K562 (cell line): ENCODE measurements at regions not wholly inside any gene's neighbourhood (a gene's known extent, or its start where the extent isn't known, plus 50 kb on each side); places are given as distances from the start of the nearest gene placed in this dataset.

Source experiments
- ATAC-seq: fragments of 200-7000 bp; cut with Tn5 transposase; 3 replicates; pipeline ENCODE4 v1.9.1; 2020; ENCODE audit warnings: moderate library complexity
- BruUV-seq: library from RNA; stranded (reverse); fragments of 400-500 nt; replicated peaks from 2 replicates; lab custom pipeline; 2021; lab: Mats Ljungman, UMichigan
- CTCF ChIA-PET: fragments of 300-600 bp; formaldehyde crosslinking; extraction: SDS; loops from one replicate; lab custom pipeline; 2021; ENCODE audit warnings: low intra/inter-chr PET ratio; lab: Yijun Ruan, JAX
- POLR2A ChIA-PET: fragments of 300-600, 350-650 bp; sonication (Branson Sonifier 250); formaldehyde crosslinking; extraction: SDS; loops from one replicate; lab custom pipeline; 2021; ENCODE audit warnings: antibody characterized with exemption, inconsistent platforms; lab: Yijun Ruan, JAX
- DNase-seq, 4 experiments: peaks; one replicate each; pipeline versions ENCODE4 v3.0.0 to v3.0.0-alpha.2; 2011 to 2018; ENCODE audit warnings: low spot score in 3 of 4, mixed read lengths in 3 of 4; ENCODE audit errors: extremely low read depth in 1 of 4
- FAIRE-seq: peaks from 2 replicates; lab custom pipeline; 2011; peaks lifted over from hg19 to GRCh38; lab: Jason Lieb, UNC
- H2AFZ ChIP-seq: 2 replicates; pipeline ENCODE4 v1.6.0; 2011; ENCODE audit warnings: low read depth, low read length, control low read depth, inconsistent platforms
- H3K27ac ChIP-seq: fragments of 200-600 bp; 3 replicates; pipeline ENCODE4 v1.8.0; 2011; ENCODE audit warnings: low read depth, mild to moderate bottlenecking, control low read depth, inconsistent platforms, low read length, moderate library complexity, mixed read lengths; ENCODE audit errors: extremely low read depth
- H3K27me3 ChIP-seq, 2 experiments: fragments of 300-600 bp in 1 of 2; 2 replicates in 1 of 2; 3 replicates in 1 of 2; pipeline versions ENCODE4 v1.6.0 to v1.8.0; 2011; ENCODE audit warnings: inconsistent platforms in 2 of 2, low read length in 2 of 2, mild to moderate bottlenecking in 1 of 2, mixed read lengths in 1 of 2, moderate library complexity in 1 of 2; ENCODE audit not compliant: control insufficient read depth in 2 of 2, insufficient read depth in 2 of 2
- H3K36me3 ChIP-seq: fragments of 300-600 bp; 3 replicates; pipeline ENCODE4 v1.8.0; 2011; ENCODE audit warnings: mild to moderate bottlenecking, low read length, inconsistent platforms; ENCODE audit not compliant: control insufficient read depth, insufficient read depth
- H3K4me1 ChIP-seq, 2 experiments: fragments of 200-600 bp in 1 of 2; replicated peaks in 1 of 2; 2 replicates in 1 of 2; 3 replicates in 1 of 2; pipeline versions ENCODE4 v1.5.1 to v1.8.0; 2011; ENCODE audit warnings: inconsistent platforms in 2 of 2, low read length in 2 of 2, mild to moderate bottlenecking in 1 of 2, mixed read lengths in 1 of 2, moderate library complexity in 1 of 2; ENCODE audit not compliant: control insufficient read depth in 2 of 2, insufficient read depth in 2 of 2
- H3K4me2 ChIP-seq: 2 replicates; pipeline ENCODE4 v1.6.1; 2011; ENCODE audit warnings: low read length, control low read depth, inconsistent platforms, mixed read lengths; ENCODE audit not compliant: insufficient read depth
- H3K4me3 ChIP-seq: fragments of 200-600 bp; sonication (generic), shearing (Covaris generic); 2 replicates; pipeline ENCODE4 v1.5.1; 2016; ENCODE audit warnings: control low read depth, inconsistent platforms
- H3K79me2 ChIP-seq: fragments of 200-600 bp; 3 replicates; pipeline ENCODE4 v1.8.0; 2011; ENCODE audit warnings: low read length, inconsistent platforms; ENCODE audit not compliant: control insufficient read depth, insufficient read depth
- H3K9ac ChIP-seq, 2 experiments: 2 replicates each; pipeline versions ENCODE4 v1.6.0 to v1.6.1; 2011; ENCODE audit warnings: low read depth in 2 of 2, low read length in 2 of 2, control low read depth in 1 of 2, inconsistent platforms in 1 of 2, mild to moderate bottlenecking in 1 of 2, mixed read lengths in 1 of 2; ENCODE audit not compliant: insufficient read depth in 1 of 2
- H3K9me1 ChIP-seq: one replicate; pipeline ENCODE4 v1.6.0; 2011; ENCODE audit warnings: inconsistent platforms, mild to moderate bottlenecking, low read length, moderate library complexity; ENCODE audit not compliant: control insufficient read depth, insufficient read depth
- H3K9me3 ChIP-seq: replicated peaks from 2 replicates; pipeline ENCODE4 v1.5.1; 2011; ENCODE audit warnings: low read depth, low read length, inconsistent platforms; ENCODE audit not compliant: control insufficient read depth, insufficient read depth
- H4K20me1 ChIP-seq: replicated peaks from 2 replicates; pipeline ENCODE4 v1.6.1; 2011; ENCODE audit warnings: low read length, inconsistent platforms, mixed read lengths; ENCODE audit not compliant: control insufficient read depth, insufficient read depth
- CBX1 ChIP-seq: sonication (generic); IDR thresholded peaks from 2 replicates; pipeline ENCODE4 v1.6.1; 2016; ENCODE audit warnings: antibody characterized with exemption, low read depth, mild to moderate bottlenecking
- CHD2 ChIP-seq: IDR thresholded peaks from 2 replicates; pipeline ENCODE4 v1.6.1; 2011; ENCODE audit warnings: low read depth, low read length
- HMG20A ChIP-seq: fragments of 450-650 bp; formaldehyde crosslinking; conservative IDR thresholded peaks from 2 replicates; pipeline ENCODE4 v1.4.0; 2020; ENCODE audit warnings: mild to moderate bottlenecking, mixed read lengths
- HSF4 ChIP-seq: fragments of 250-450 bp; sonication (Bioruptor Pico); IDR thresholded peaks from 2 replicates; pipeline ENCODE4 v2.1.2; 2022; ENCODE audit warnings: mild to moderate bottlenecking, moderate library complexity, borderline replicate concordance
- ILK ChIP-seq: fragments of 450-650 bp; IDR thresholded peaks from 2 replicates; pipeline ENCODE4 v1.6.1; 2016; ENCODE audit warnings: missing genetic modification characterization, low read depth, mild to moderate bottlenecking, missing compliant biosample characterization, moderate library complexity, borderline replicate concordance
- MCM5 ChIP-seq: fragments of 450-650 bp; IDR thresholded peaks from 2 replicates; pipeline ENCODE4 v1.6.1; 2016; ENCODE audit warnings: low read depth
- SMAD3 ChIP-seq: fragments of 450-650 bp; formaldehyde crosslinking; conservative IDR thresholded peaks from 2 replicates; pipeline ENCODE4 v1.4.0; 2020; ENCODE audit warnings: mild to moderate bottlenecking
- TFE3 ChIP-seq: fragments of 450-650 bp; formaldehyde crosslinking; IDR thresholded peaks from 2 replicates; pipeline ENCODE4 v1.4.0; 2020; ENCODE audit warnings: mild to moderate bottlenecking, mixed read lengths
- ZNF146 ChIP-seq: IDR thresholded peaks from one replicate; pipeline ENCODE4 v1.6.1; 2018; ENCODE audit warnings: missing compliant biosample characterization; ENCODE audit not compliant: unreplicated experiment
- ZNF655 ChIP-seq: fragments of 250-450 bp; sonication (Bioruptor Pico); IDR thresholded peaks from 2 replicates; pipeline ENCODE4 v1.5.0; 2021
- ZNF766 ChIP-seq: fragments of 200-800 bp; sonication (Bioruptor generic); conservative IDR thresholded peaks from 2 replicates; pipeline ENCODE4 v1.6.1; 2016; ENCODE audit warnings: missing genetic modification characterization, missing compliant biosample characterization
- WGBS: fragments of 100-300 bp; shearing (Covaris generic); methylation state at CpG from one replicate; pipeline ENCODE4 v1.1.6; 2016; ENCODE audit warnings: low coverage, mixed read lengths; ENCODE audit not compliant: insufficient coverage; ENCODE audit errors: missing lambda C conversion rate; 5-methylcytosine and 5-hydroxymethylcytosine counted together
- in situ Hi-C: fragments of 300-500 bp; cut with MboI; formaldehyde crosslinking; loops from 4 replicates; pipeline ENCODE4 v1.15.0; 2018; ENCODE audit warnings: inconsistent platforms, mixed read lengths
- intact Hi-C: fragments of 100-400 bp; cut with micrococcal nuclease; formaldehyde crosslinking; loops from 2 replicates; pipeline ENCODE4 v1.14.2; 2022

- H3K36me3 ChIP-seq: no peaks in the 10 kb centered on the region
- ATAC-seq (no peak), DNase-seq (no peak)
- H4K20me1 ChIP-seq: no peaks in the 10 kb centered on the region
- H3K4me3 ChIP-seq: no peak overlapping the region
- in situ Hi-C loops: no loop called here
- H3K9ac ChIP-seq: no peak overlapping the region
- H3K9me1 ChIP-seq: no peaks in the 10 kb centered on the region
- no TSS peak for BruUV-seq
- H2AFZ ChIP-seq: no peak overlapping the region
- peaks cover 2% of the 10 kb centered on the region; the same call in 1 of the 2 replicates for H3K9me3 ChIP-seq
- H3K4me1 ChIP-seq: no peaks in the 10 kb centered on the region
- POLR2A ChIA-PET: no interaction called here
- TF ChIP-seq ZNF655 (no peak), CBX1 (no peak), CHD2 (no peak), TFE3 (CRISPR knock-in tag) (no peak), HMG20A (CRISPR knock-in tag) (no peak), SMAD3 (no peak), ZNF766 (CRISPR knock-in tag) (no peak), MCM5 (no peak), ZNF146 (CRISPR knock-in tag) (no peak), ILK (tag) (no peak), HSF4 (CRISPR knock-in tag) (no peak)
- TF ChIP-seq, all 486 proteins: peak for 0
- intact Hi-C loops: no loop called here
- Histone ChIP-seq H3K27ac (no peak overlapping the region), H3K4me2 (no peak overlapping the region), H3K79me2 (no peaks in the 10 kb centered on the region), H3K27me3 (no peaks in the 10 kb centered on the region)
- CTCF ChIA-PET: no interaction called here
- FAIRE-seq: no peak
- 0% methylated on average over 2 of the region's 2 CpGs for WGBS
Measured at GRCh38 chr5:99315413-99316183, 386.8 kb upstream of the CHD1 start.
